Adrenal gland (tissue), 5 donors: ENCODE measurements at regions not wholly inside any gene's neighbourhood (a gene's known extent, or its start where the extent isn't known, plus 50 kb on each side); places are given as distances from the start of the nearest gene placed in this dataset.

Experiments used
- POLR2A ChIP-seq, 2 donors: fragments of 450-650 bp; IDR thresholded peaks; one replicate each; pipeline ENCODE4 v1.6.1; 2017; ENCODE audit warnings: antibody characterized with exemption in 2 of 2, mild to moderate bottlenecking in 2 of 2, moderate library complexity in 1 of 2
- TF ChIP-seq, protein P1 (sequence below), 6 experiments: fragments of 450-650 bp in 4 of 6; fragments of 200-600 bp in 2 of 6; sonication (generic) in 1 of 6; IDR thresholded peaks; 1 replicate in 5 of 6; 2 replicates in 1 of 6; pipeline versions ENCODE4 v1.5.1 to v1.8.0; 2016 to 2021; ENCODE audit warnings: antibody characterized with exemption in 6 of 6, mild to moderate bottlenecking in 2 of 6, moderate library complexity in 1 of 6
- donor health status: DM: no; HTN: no; CAD: no.

DNA sequence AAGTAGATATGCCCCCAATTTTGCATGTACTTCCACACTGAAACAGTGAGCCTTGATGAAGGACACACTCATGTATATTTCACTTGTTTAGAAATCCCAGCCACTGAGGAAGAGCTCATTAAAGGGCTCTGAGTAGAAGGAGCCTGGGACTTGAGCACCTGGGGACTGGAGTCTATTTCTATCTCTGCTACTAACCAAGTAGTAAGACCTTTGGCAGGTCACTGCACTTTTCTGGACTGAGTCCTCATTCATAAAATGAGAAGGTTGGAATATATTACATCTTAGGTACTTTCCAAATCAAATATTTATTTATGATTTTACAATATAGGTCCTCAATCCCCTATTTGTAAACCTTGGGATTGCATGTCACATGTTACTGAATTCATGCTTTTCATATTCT lies 78.2 kb upstream of the C4orf54 start:
- TF ChIP-seq, protein P1, sequence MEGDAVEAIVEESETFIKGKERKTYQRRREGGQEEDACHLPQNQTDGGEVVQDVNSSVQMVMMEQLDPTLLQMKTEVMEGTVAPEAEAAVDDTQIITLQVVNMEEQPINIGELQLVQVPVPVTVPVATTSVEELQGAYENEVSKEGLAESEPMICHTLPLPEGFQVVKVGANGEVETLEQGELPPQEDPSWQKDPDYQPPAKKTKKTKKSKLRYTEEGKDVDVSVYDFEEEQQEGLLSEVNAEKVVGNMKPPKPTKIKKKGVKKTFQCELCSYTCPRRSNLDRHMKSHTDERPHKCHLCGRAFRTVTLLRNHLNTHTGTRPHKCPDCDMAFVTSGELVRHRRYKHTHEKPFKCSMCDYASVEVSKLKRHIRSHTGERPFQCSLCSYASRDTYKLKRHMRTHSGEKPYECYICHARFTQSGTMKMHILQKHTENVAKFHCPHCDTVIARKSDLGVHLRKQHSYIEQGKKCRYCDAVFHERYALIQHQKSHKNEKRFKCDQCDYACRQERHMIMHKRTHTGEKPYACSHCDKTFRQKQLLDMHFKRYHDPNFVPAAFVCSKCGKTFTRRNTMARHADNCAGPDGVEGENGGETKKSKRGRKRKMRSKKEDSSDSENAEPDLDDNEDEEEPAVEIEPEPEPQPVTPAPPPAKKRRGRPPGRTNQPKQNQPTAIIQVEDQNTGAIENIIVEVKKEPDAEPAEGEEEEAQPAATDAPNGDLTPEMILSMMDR (IDR thresholded peaks at IDR 0.05): no peak
- TF ChIP-seq POLR2A (IDR thresholded peaks at IDR 0.05): no peak
